NCI-H2171 (cell line): ENCODE measurements at regions not wholly inside any gene's neighbourhood (a gene's known extent, or its start where the extent isn't known, plus 50 kb on each side); places are given as distances from the start of the nearest gene placed in this dataset.

Source experiments
- DNase-seq: peaks from one replicate; lab custom pipeline; 2025; lab: John Stamatoyannopoulos, UW

DNA sequence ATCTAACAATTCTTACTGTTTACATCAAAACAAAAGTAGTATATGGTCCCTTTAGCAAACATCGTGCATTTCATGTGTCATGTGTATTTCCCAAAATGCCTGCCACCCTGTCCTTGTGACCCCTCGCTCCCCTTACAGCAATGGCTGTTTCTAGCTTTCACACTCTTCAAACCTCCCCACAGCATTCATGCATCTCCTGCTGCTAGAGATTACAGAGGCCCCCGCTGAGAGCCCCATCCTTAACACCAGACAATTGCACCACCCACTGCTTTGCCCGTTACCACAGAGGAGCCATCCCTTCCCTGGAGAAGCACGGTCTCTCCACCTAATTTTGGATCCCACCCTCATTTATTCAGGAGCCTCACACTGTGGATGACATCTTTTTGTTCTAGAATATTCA lies 149.7 kb upstream of the IRX4 start:
- DNase-seq: no peak

- no peak for DNase-seq
Observed at GRCh38 chr5:2031581-2031980, 148.9 kb upstream of the IRX4 start.

GRCh38 chr5:2030131-2030530 lies 147.4 kb upstream of the IRX4 start:
- DNase-seq: no peak

- DNase-seq: no peak
Observed at GRCh38 chr5:2029206-2029605, 146.5 kb upstream of the IRX4 start.

DNA sequence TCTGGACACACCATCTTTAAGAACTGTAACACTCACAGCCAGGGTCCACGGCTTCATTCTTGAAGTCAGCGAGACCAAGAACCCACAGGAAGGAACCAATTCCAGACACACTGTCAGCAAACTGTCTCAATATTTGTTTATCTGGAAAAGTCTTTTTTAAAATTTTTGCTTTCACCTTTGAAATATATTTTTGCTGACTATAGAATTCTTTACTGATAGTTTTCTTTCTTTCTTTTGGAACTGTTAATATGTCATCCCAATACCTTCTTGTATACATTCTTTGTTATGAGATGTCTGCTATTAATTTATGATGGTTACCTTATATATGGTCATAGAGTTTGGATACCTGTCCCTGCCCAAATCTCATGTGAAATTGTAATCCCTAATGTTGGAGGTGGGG lies 145.1 kb upstream of the IRX4 start:
- no peak for DNase-seq

DNA sequence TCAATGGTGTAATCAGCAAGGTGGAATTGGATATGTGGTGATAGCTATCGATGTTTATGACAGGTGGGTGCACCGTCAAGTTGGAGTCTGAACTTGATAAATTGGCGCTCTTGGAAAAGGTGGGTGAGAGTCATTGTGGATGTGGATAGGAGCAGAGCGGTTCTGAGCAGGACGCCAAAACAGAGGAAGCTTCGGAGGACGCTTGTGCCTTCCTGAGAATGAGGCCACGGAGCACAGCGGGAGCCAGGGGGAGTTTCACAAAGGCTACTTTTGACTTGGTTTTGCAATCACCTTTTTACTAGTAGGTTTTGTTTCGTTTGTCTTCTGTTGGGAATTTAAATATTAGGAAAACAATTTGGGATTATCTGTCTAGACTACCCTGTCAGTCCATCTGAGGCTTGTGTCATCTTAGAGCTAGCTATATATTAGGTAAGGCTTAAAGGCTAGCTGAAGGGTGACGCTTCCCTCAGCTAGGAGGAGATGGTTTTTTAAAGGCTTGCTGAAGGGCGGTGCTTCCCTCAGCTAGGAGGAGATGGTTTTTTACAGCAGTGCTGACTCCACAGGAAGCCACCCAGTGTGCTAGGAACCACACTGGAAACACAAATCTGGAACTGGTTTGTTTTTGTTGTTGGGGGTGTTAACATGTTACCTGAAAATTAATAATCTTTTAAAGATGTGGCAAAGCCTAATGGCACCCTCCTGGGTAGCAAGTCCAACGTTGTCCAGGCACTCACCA lies 142.4 kb upstream of the IRX4 start:
- DNase-seq: no peak

DNA sequence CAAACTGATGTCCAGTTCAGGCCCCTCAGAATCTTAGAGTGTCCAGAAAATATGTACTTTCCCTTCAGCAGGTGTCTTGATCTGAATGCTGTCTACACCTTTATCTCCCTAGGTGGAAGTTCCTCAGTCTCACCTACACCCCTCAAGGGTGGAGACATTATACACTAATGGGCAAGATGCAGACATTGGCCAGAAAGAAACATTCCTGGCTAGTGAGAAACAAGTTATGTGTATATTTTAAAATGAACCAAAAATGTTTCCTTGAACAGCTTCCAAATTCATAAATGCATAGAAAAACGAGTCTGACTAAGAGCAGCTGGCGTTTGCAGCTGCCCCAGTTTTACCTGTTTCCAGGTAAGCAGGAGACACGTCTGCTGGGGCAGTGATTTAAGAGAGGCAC lies 140.5 kb upstream of the IRX4 start:
- no peak for DNase-seq

GRCh38 chr5:2022436-2022835 lies 139.7 kb upstream of the IRX4 start:
- DNase-seq: no peak

DNA sequence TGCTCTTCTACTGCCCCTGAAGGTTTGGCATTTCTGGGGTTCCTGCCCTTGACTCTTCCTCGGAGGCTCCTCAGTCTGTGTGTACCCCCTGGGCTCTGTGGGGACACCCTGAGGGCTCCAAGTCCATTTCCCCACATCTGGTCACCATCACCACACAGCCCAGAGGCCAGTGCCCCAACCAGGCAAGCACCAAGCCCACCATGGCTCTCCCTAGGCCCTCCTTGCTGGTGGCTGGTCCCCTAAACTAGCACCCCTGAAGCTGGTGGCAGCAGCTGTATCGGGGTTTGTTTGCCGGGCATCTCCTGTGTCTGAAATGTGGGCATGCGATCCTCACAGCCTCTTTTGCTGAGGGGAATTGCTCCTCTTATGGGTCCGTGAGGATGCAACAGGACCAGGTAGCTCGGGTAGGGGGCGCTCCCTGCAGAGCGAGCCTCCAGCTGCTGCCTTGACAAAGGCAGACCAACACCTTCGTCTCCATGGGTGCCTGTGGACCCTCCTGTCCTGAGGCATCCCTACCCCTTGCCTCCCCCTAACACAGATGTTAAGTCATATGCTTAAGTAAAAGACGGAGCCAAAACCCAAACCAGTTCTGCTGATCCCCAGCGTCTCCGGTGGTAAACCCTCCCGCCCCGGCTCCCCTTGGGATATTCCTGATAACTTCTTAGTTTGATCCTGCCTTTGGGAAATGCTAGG lies 138.9 kb upstream of the IRX4 start:
- DNase-seq: no peak

DNA sequence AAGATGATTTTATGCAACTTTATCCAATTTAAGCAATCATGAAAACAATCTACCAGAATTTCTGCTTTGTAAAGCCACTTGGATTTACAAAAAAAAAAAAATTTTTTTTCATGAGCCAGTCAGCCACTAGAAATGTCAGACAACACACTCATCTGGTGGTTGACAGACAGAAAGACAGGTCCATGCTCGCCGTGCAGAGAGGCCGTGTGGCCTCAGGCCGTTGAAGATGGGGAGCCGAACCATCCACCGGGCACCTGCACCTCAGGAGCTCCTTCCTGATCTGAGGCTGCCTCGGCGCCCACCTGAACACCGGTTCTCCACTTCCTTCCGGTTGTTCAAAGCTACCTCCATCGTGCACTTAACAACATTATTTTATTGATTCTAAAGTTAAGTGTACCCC lies 138.0 kb upstream of the IRX4 start:
- no peak for DNase-seq

DNA sequence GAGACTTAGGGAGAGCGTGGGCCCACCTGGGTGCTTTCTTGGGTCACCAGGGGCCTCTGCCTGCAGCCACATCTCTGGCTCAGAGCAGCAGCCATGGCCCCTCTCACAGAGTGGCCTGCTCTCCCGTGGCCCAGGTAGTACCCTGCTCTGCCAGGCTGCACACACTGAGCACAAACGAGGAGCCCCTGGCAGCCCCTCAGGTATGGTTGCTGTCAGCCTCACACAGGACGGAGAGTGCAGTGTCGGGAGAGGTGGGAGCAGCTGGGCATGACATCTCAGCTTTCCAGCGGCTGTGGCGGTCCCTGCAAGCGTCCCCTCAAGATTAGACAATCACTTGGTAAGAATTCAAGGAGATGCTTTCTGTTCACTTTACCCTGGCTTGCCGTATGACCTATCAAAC lies 137.0 kb upstream of the IRX4 start:
- DNase-seq: no peak

GRCh38 chr5:2018390-2018724 lies 135.6 kb upstream of the IRX4 start:
- no peak for DNase-seq

DNA sequence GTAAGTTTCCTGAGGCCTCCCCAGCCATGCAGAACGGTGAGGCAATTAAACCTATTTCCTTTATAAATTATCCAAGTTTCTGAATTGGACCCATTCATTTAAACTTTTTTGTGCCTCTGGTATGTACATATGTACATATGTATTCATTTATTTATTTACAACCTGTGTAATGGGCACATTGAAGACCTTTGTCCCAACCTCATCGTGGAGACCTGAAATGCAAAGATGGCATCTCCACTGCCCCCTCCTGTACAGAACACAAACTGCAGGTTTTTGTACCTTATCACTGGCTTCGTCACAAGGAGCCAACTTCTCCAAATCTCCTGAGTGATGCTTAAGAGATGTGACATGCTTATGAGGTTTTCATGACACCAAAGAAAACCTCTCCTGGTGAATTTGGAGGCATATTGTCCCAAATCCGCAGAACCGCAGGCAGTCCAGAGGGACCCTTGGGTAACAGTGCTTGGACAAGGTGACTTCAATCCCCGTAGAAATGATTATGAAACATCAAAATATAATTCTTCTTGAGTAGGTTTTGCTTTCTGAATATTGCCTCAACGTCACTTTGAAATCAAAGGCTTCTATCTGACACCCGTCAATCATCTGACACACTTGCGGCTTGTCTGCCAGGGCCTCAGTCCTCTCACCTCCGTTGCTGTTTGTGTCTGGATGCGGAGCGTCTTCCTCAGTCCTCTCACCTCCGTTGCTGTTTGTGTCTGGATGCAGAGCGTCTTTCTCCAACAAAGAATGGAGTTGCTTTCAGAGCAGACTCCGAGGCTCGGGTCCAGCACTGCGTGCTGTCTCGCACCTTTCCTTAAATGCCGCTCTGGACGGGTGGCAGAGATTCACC lies 135.0 kb upstream of the IRX4 start:
- no peak for DNase-seq

DNA sequence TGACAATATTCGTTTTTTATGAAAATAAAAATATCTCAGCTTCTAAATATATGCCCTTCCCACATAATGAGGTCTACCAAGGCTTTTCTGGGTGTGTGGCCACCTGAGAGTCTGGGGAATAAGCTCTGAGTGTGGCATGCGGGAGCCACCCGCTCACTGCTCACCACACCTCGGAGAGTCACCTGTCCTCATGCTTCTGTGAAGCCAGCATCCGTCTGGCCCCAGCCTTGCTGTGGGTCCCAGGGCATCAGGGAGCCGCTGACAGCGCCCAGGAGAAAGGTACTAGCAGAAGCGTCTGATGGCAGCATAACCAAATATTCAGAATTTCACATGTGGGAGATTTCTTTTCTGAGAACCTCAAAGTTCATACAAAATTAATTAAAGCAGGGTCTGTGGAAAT lies 133.2 kb upstream of the IRX4 start:
- no peak for DNase-seq

GRCh38 chr5:2015124-2015848 lies 132.6 kb upstream of the IRX4 start:
- DNase-seq: no peak

DNA sequence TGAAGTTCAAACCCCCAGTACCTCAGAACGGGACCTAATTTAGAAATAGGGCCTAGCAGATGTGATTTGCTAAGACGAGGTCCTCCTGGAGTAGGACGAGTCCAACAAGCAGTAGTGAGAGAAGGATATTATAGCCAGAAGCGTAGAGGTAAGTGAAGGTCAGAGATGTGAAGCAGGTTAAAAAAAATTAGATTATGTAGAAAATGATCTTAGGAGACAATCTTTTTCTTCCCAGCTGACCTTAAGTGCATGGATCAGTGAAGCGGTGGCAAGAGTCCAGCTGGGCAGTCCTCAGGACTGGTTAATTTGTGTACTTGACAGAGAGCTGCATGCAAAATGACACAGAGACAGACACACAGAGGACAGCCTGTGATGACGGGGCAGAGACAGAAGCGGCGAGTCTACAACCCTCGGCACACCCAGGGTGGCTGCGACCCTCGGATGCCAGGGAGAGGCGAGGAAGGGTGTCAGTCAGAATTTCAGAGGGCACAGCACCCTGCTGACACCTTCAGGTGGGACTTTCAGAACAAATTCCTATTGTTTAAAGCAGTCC lies 131.4 kb upstream of the IRX4 start:
- no peak for DNase-seq

GRCh38 chr5:2013301-2014057 lies 130.8 kb upstream of the IRX4 start:
- DNase-seq: no peak

DNA sequence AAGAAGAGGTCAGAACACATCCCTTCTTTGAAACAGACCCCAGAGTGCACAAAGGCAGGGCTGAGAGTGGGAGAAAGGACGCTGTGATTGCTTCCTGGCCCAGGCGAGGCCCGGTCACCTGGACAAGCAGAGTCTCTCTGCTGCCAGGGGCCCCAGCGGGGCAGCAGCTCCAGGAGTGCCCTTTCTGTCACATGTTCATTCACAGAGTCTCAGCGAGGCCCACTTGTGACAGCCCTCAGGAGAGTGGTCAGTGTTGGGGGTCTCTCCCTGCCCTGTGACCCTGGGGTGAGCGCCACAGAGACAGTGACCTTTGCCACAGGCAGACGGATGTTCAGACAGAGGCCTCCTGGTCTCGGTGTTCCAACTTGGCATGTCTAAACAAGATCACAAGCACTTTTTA lies 130.2 kb upstream of the IRX4 start:
- DNase-seq: no peak

GRCh38 chr5:2011481-2012411 lies 129.0 kb upstream of the IRX4 start:
- DNase-seq: no peak

GRCh38 chr5:2010940-2011339 lies 128.2 kb upstream of the IRX4 start:
- no peak for DNase-seq
